ENCODE measurements at regions not wholly inside any gene's neighbourhood (a gene's known extent, or its start where the extent isn't known, plus 50 kb on each side); places are given as distances from the start of the nearest gene placed in this dataset.

DNA sequence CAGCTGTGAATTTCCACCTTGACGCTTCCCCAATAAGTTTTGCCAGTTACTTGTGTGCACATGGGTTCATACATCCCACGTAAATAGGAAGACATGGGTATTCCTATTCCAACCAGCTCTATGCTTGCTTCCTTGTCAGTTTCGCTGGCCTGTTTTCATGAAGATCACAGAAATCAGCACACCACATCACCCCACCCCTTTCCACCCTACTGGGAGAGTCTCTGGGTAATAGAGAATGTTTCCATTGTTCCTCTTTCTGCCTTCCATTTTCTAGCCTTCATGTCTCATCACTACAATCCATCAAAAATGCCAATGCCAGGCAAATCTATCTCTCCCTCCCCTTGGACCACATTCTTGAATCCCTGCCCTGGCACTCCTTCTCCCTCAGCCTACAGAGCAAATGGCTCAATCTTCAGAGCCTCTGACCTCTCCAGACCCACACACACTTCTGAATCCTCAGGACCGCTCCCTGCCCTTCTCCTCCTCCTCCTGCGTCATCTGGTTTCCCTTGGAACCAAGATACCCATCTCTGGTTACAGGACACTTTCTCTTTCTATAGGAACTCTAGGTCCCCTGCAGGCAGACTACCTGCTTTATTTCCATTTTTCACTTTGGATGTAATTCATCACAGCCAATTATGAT, 323.3 kb downstream of the DHX15 start:
- TF ChIP-seq TBL1XR1 (IDR thresholded peaks at IDR 0.05; ENCODE audit: low read length in 2 of 2), result no peak
- TF ChIP-seq SUPT5H (IDR thresholded peaks at IDR 0.05), result no peak
- TF ChIP-seq, protein P1, sequence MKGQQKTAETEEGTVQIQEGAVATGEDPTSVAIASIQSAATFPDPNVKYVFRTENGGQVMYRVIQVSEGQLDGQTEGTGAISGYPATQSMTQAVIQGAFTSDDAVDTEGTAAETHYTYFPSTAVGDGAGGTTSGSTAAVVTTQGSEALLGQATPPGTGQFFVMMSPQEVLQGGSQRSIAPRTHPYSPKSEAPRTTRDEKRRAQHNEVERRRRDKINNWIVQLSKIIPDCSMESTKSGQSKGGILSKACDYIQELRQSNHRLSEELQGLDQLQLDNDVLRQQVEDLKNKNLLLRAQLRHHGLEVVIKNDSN (CRISPR knock-in tag; IDR thresholded peaks at IDR 0.05), result no peak
- TF ChIP-seq, protein P2, sequence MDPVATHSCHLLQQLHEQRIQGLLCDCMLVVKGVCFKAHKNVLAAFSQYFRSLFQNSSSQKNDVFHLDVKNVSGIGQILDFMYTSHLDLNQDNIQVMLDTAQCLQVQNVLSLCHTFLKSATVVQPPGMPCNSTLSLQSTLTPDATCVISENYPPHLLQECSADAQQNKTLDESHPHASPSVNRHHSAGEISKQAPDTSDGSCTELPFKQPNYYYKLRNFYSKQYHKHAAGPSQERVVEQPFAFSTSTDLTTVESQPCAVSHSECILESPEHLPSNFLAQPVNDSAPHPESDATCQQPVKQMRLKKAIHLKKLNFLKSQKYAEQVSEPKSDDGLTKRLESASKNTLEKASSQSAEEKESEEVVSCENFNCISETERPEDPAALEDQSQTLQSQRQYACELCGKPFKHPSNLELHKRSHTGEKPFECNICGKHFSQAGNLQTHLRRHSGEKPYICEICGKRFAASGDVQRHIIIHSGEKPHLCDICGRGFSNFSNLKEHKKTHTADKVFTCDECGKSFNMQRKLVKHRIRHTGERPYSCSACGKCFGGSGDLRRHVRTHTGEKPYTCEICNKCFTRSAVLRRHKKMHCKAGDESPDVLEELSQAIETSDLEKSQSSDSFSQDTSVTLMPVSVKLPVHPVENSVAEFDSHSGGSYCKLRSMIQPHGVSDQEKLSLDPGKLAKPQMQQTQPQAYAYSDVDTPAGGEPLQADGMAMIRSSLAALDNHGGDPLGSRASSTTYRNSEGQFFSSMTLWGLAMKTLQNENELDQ (CRISPR knock-in tag; IDR thresholded peaks at IDR 0.05; ENCODE audit: borderline replicate concordance), result no peak
- TF ChIP-seq POLR2A (conservative IDR thresholded peaks at IDR 0.05), result no peak
- TF ChIP-seq CHD4 (IDR thresholded peaks at IDR 0.05; ENCODE audit: insufficient read depth, insufficient replicate concordance, low read depth, low read length, poor library complexity, severe bottlenecking), result no peak
- no peak for TF ChIP-seq EZH2 (IDR thresholded peaks at IDR 0.05; ENCODE audit: borderline replicate concordance, low read depth, low read length)
- TF ChIP-seq, protein P3, sequence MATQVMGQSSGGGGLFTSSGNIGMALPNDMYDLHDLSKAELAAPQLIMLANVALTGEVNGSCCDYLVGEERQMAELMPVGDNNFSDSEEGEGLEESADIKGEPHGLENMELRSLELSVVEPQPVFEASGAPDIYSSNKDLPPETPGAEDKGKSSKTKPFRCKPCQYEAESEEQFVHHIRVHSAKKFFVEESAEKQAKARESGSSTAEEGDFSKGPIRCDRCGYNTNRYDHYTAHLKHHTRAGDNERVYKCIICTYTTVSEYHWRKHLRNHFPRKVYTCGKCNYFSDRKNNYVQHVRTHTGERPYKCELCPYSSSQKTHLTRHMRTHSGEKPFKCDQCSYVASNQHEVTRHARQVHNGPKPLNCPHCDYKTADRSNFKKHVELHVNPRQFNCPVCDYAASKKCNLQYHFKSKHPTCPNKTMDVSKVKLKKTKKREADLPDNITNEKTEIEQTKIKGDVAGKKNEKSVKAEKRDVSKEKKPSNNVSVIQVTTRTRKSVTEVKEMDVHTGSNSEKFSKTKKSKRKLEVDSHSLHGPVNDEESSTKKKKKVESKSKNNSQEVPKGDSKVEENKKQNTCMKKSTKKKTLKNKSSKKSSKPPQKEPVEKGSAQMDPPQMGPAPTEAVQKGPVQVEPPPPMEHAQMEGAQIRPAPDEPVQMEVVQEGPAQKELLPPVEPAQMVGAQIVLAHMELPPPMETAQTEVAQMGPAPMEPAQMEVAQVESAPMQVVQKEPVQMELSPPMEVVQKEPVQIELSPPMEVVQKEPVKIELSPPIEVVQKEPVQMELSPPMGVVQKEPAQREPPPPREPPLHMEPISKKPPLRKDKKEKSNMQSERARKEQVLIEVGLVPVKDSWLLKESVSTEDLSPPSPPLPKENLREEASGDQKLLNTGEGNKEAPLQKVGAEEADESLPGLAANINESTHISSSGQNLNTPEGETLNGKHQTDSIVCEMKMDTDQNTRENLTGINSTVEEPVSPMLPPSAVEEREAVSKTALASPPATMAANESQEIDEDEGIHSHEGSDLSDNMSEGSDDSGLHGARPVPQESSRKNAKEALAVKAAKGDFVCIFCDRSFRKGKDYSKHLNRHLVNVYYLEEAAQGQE (IDR thresholded peaks at IDR 0.05; ENCODE audit: borderline replicate concordance), result no peak
- TF ChIP-seq, protein P3 (CRISPR knock-in tag; IDR thresholded peaks at IDR 0.05; ENCODE audit: low read depth), result no peak
- no peak for TF ChIP-seq SAP30 (IDR thresholded peaks at IDR 0.05; ENCODE audit: borderline replicate concordance, insufficient read depth, low read depth, low read length, poor library complexity, severe bottlenecking)
- TF ChIP-seq, protein P4, sequence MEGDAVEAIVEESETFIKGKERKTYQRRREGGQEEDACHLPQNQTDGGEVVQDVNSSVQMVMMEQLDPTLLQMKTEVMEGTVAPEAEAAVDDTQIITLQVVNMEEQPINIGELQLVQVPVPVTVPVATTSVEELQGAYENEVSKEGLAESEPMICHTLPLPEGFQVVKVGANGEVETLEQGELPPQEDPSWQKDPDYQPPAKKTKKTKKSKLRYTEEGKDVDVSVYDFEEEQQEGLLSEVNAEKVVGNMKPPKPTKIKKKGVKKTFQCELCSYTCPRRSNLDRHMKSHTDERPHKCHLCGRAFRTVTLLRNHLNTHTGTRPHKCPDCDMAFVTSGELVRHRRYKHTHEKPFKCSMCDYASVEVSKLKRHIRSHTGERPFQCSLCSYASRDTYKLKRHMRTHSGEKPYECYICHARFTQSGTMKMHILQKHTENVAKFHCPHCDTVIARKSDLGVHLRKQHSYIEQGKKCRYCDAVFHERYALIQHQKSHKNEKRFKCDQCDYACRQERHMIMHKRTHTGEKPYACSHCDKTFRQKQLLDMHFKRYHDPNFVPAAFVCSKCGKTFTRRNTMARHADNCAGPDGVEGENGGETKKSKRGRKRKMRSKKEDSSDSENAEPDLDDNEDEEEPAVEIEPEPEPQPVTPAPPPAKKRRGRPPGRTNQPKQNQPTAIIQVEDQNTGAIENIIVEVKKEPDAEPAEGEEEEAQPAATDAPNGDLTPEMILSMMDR (IDR thresholded peaks at IDR 0.05 in 2 of 3, conservative IDR thresholded peaks at IDR 0.05 in 1 of 3; ENCODE audit: insufficient read depth in 2 of 3, low read depth in 1 of 3, low read length in 3 of 3), result no peak
